Neural progenitor cell (in vitro differentiated cells): ENCODE measurements at regions not wholly inside any gene's neighbourhood (a gene's known extent, or its start where the extent isn't known, plus 50 kb on each side); places are given as distances from the start of the nearest gene placed in this dataset.

ENCODE experiments used
- CTCF ChIP-seq: fragments of 200-600 bp; sonication (generic); IDR thresholded peaks from 2 replicates; pipeline ENCODE4 v1.5.1; 2017; ENCODE audit warnings: antibody characterized with exemption, mild to moderate bottlenecking
- EZH2 ChIP-seq: fragments of 200-600 bp; sonication (generic); IDR thresholded peaks from 2 replicates; pipeline ENCODE4 v1.6.1; 2017; ENCODE audit warnings: antibody characterized with exemption, mild to moderate bottlenecking, moderate library complexity

- TF ChIP-seq CTCF, result no peak
- no peak for TF ChIP-seq EZH2
Observed at GRCh38 chr13:30850204-30850866, 55.7 kb upstream of the MEDAG start.
